B cell (primary cell): ENCODE measurements at regions not wholly inside any gene's neighbourhood (a gene's known extent, or its start where the extent isn't known, plus 50 kb on each side); places are given as distances from the start of the nearest gene placed in this dataset.

ENCODE experiments used
- CTCF ChIP-seq: fragments of 200-600 bp; IDR thresholded peaks from one replicate; pipeline ENCODE4 v1.8.0; 2022; ENCODE audit warnings: antibody characterized with exemption, mild to moderate bottlenecking
- EZH2 ChIP-seq: IDR thresholded peaks from 2 replicates; pipeline ENCODE4 v1.6.1; 2012; ENCODE audit warnings: borderline replicate concordance, low read depth, mild to moderate bottlenecking, moderate library complexity, low read length; ENCODE audit not compliant: insufficient read depth, poor library complexity, severe bottlenecking

- TF ChIP-seq EZH2 = no peak
- TF ChIP-seq CTCF = no peak
These were observed 142.2 kb upstream of the ZNF507 start for GRCh38 chr19:32203161-32203560.
